ENCODE measurements at regions not wholly inside any gene's neighbourhood (a gene's known extent, or its start where the extent isn't known, plus 50 kb on each side); places are given as distances from the start of the nearest gene placed in this dataset.

GRCh38 chr3:76873532-76874242, 166.2 kb upstream of the ROBO2 start:
- H3K4me2 ChIP-seq (ENCODE audit: low read depth, low read length, poor library complexity, severe bottlenecking): no peak overlapping the region
- H3K36me3 ChIP-seq (ENCODE audit: insufficient read depth, low read length): no peaks in the 10 kb centered on the region
- H3K4me1 ChIP-seq (ENCODE audit: low read length): no peaks in the 10 kb centered on the region
- no peak for DNase-seq
- H3K27me3 ChIP-seq (ENCODE audit: low read length): no peaks in the 10 kb centered on the region
- H3K79me2 ChIP-seq (ENCODE audit: low read length): no peaks in the 10 kb centered on the region
- no peak overlapping the region for H3K9ac ChIP-seq (ENCODE audit: low read length)
- no peak overlapping the region for H3K27ac ChIP-seq (ENCODE audit: low read length)
- H3K9me2 ChIP-seq (replicated peaks; ENCODE audit: insufficient read depth, low read length): no peaks in the 10 kb centered on the region
- no peak overlapping the region for H2AFZ ChIP-seq (ENCODE audit: low read length)
- H4K20me1 ChIP-seq (ENCODE audit: insufficient read depth, low read depth, low read length): no peaks in the 10 kb centered on the region
- no peaks in the 10 kb centered on the region for H3K9me3 ChIP-seq (ENCODE audit: low read length)
- H3K4me3 ChIP-seq (ENCODE audit: low read length): no peak overlapping the region

GRCh38 chr3:76879959-76880358, 159.9 kb upstream of the ROBO2 start:
- H3K4me3 ChIP-seq (ENCODE audit: low read length): no peak overlapping the region
- H2AFZ ChIP-seq (ENCODE audit: low read length): no peak overlapping the region
- H3K27ac ChIP-seq (ENCODE audit: low read length): no peak overlapping the region
- no peaks in the 10 kb centered on the region for H3K9me2 ChIP-seq (replicated peaks; ENCODE audit: insufficient read depth, low read length)
- no peaks in the 10 kb centered on the region for H3K4me1 ChIP-seq (ENCODE audit: low read length)
- no peak overlapping the region for H3K9ac ChIP-seq (ENCODE audit: low read length)
- H3K27me3 ChIP-seq (ENCODE audit: low read length): no peaks in the 10 kb centered on the region
- DNase-seq: no peak
- no peak overlapping the region for H3K4me2 ChIP-seq (ENCODE audit: low read depth, low read length, poor library complexity, severe bottlenecking)
- no peaks in the 10 kb centered on the region for H3K9me3 ChIP-seq (ENCODE audit: low read length)
- no peaks in the 10 kb centered on the region for H3K36me3 ChIP-seq (ENCODE audit: insufficient read depth, low read length)
- no peaks in the 10 kb centered on the region for H3K79me2 ChIP-seq (ENCODE audit: low read length)
- no peaks in the 10 kb centered on the region for H4K20me1 ChIP-seq (ENCODE audit: insufficient read depth, low read depth, low read length)

GRCh38 chr3:76886761-76887500, 153.0 kb upstream of the ROBO2 start:
- H3K79me2 ChIP-seq (ENCODE audit: low read length): no peaks in the 10 kb centered on the region
- H3K9me3 ChIP-seq (ENCODE audit: low read length): no peaks in the 10 kb centered on the region
- no peaks in the 10 kb centered on the region for H4K20me1 ChIP-seq (ENCODE audit: insufficient read depth, low read depth, low read length)
- H3K27ac ChIP-seq (ENCODE audit: low read length): no peak overlapping the region
- H3K27me3 ChIP-seq (ENCODE audit: low read length): no peaks in the 10 kb centered on the region
- H2AFZ ChIP-seq (ENCODE audit: low read length): no peak overlapping the region
- H3K36me3 ChIP-seq (ENCODE audit: insufficient read depth, low read length): no peaks in the 10 kb centered on the region
- H3K9ac ChIP-seq (ENCODE audit: low read length): no peak overlapping the region
- H3K4me1 ChIP-seq (ENCODE audit: low read length): no peaks in the 10 kb centered on the region
- no peak overlapping the region for H3K4me2 ChIP-seq (ENCODE audit: low read depth, low read length, poor library complexity, severe bottlenecking)
- no peak for DNase-seq
- H3K9me2 ChIP-seq (replicated peaks; ENCODE audit: insufficient read depth, low read length): no peaks in the 10 kb centered on the region
- no peak overlapping the region for H3K4me3 ChIP-seq (ENCODE audit: low read length)

GRCh38 chr3:76888856-76889255, 151.0 kb upstream of the ROBO2 start:
- H2AFZ ChIP-seq (ENCODE audit: low read length): no peak overlapping the region
- H3K27me3 ChIP-seq (ENCODE audit: low read length): no peaks in the 10 kb centered on the region
- no peaks in the 10 kb centered on the region for H3K79me2 ChIP-seq (ENCODE audit: low read length)
- H3K9me3 ChIP-seq (ENCODE audit: low read length): no peaks in the 10 kb centered on the region
- H3K27ac ChIP-seq (ENCODE audit: low read length): no peak overlapping the region
- H4K20me1 ChIP-seq (ENCODE audit: insufficient read depth, low read depth, low read length): no peaks in the 10 kb centered on the region
- no peaks in the 10 kb centered on the region for H3K4me1 ChIP-seq (ENCODE audit: low read length)
- H3K4me2 ChIP-seq (ENCODE audit: low read depth, low read length, poor library complexity, severe bottlenecking): no peak overlapping the region
- H3K9ac ChIP-seq (ENCODE audit: low read length): no peak overlapping the region
- H3K9me2 ChIP-seq (replicated peaks; ENCODE audit: insufficient read depth, low read length): no peaks in the 10 kb centered on the region
- DNase-seq: no peak
- H3K36me3 ChIP-seq (ENCODE audit: insufficient read depth, low read length): no peaks in the 10 kb centered on the region
- H3K4me3 ChIP-seq (ENCODE audit: low read length): no peak overlapping the region

GRCh38 chr3:76889911-76890310, 150.0 kb upstream of the ROBO2 start:
- no peaks in the 10 kb centered on the region for H3K4me1 ChIP-seq (ENCODE audit: low read length)
- H3K79me2 ChIP-seq (ENCODE audit: low read length): no peaks in the 10 kb centered on the region
- no peaks in the 10 kb centered on the region for H3K9me2 ChIP-seq (replicated peaks; ENCODE audit: insufficient read depth, low read length)
- H3K27me3 ChIP-seq (ENCODE audit: low read length): no peaks in the 10 kb centered on the region
- H3K9ac ChIP-seq (ENCODE audit: low read length): no peak overlapping the region
- H3K36me3 ChIP-seq (ENCODE audit: insufficient read depth, low read length): no peaks in the 10 kb centered on the region
- H4K20me1 ChIP-seq (ENCODE audit: insufficient read depth, low read depth, low read length): no peaks in the 10 kb centered on the region
- no peak overlapping the region for H3K4me3 ChIP-seq (ENCODE audit: low read length)
- no peak for DNase-seq
- H2AFZ ChIP-seq (ENCODE audit: low read length): no peak overlapping the region
- no peak overlapping the region for H3K27ac ChIP-seq (ENCODE audit: low read length)
- H3K9me3 ChIP-seq (ENCODE audit: low read length): no peaks in the 10 kb centered on the region
- H3K4me2 ChIP-seq (ENCODE audit: low read depth, low read length, poor library complexity, severe bottlenecking): no peak overlapping the region

DNA sequence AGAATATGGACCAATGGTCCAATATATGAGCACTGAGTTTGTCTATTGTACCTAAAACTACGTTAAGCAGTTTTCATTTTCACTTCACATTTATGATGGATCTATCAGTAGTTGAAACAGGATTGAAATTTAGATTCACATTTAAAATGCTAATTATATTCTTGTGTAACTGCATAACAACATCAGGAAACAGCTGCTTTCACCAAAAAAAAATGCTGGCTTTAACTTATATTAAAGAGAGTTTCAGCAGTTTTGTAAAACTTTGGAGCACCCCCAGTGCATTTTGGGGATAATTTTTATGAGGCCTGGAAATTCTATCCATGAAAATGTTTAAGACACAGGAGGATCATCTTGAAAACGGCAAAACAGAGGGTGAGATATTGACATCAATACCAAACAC, 142.8 kb upstream of the ROBO2 start:
- H3K9me2 ChIP-seq (replicated peaks; ENCODE audit: insufficient read depth, low read length): no peaks in the 10 kb centered on the region
- H4K20me1 ChIP-seq (ENCODE audit: insufficient read depth, low read depth, low read length): no peaks in the 10 kb centered on the region
- no peak overlapping the region for H3K9ac ChIP-seq (ENCODE audit: low read length)
- no peaks in the 10 kb centered on the region for H3K27me3 ChIP-seq (ENCODE audit: low read length)
- no peak overlapping the region for H3K4me2 ChIP-seq (ENCODE audit: low read depth, low read length, poor library complexity, severe bottlenecking)
- H3K9me3 ChIP-seq (ENCODE audit: low read length): no peaks in the 10 kb centered on the region
- H2AFZ ChIP-seq (ENCODE audit: low read length): no peak overlapping the region
- H3K4me1 ChIP-seq (ENCODE audit: low read length): no peaks in the 10 kb centered on the region
- no peak overlapping the region for H3K27ac ChIP-seq (ENCODE audit: low read length)
- DNase-seq: no peak
- H3K79me2 ChIP-seq (ENCODE audit: low read length): no peaks in the 10 kb centered on the region
- H3K4me3 ChIP-seq (ENCODE audit: low read length): no peak overlapping the region
- no peaks in the 10 kb centered on the region for H3K36me3 ChIP-seq (ENCODE audit: insufficient read depth, low read length)

- no peaks in the 10 kb centered on the region for H3K27me3 ChIP-seq (ENCODE audit: low read length)
- H3K79me2 ChIP-seq (ENCODE audit: low read length): no peaks in the 10 kb centered on the region
- H3K27ac ChIP-seq (ENCODE audit: low read length): no peak overlapping the region
- no peaks in the 10 kb centered on the region for H3K4me1 ChIP-seq (ENCODE audit: low read length)
- DNase-seq: no peak
- H2AFZ ChIP-seq (ENCODE audit: low read length): no peak overlapping the region
- no peaks in the 10 kb centered on the region for H3K36me3 ChIP-seq (ENCODE audit: insufficient read depth, low read length)
- no peaks in the 10 kb centered on the region for H4K20me1 ChIP-seq (ENCODE audit: insufficient read depth, low read depth, low read length)
- no peak overlapping the region for H3K9ac ChIP-seq (ENCODE audit: low read length)
- no peak overlapping the region for H3K4me2 ChIP-seq (ENCODE audit: low read depth, low read length, poor library complexity, severe bottlenecking)
- H3K9me2 ChIP-seq (replicated peaks; ENCODE audit: insufficient read depth, low read length): no peaks in the 10 kb centered on the region
- H3K4me3 ChIP-seq (ENCODE audit: low read length): no peak overlapping the region
- no peaks in the 10 kb centered on the region for H3K9me3 ChIP-seq (ENCODE audit: low read length)
These were observed 139.3 kb upstream of the ROBO2 start for GRCh38 chr3:76900596-76900995.

DNA sequence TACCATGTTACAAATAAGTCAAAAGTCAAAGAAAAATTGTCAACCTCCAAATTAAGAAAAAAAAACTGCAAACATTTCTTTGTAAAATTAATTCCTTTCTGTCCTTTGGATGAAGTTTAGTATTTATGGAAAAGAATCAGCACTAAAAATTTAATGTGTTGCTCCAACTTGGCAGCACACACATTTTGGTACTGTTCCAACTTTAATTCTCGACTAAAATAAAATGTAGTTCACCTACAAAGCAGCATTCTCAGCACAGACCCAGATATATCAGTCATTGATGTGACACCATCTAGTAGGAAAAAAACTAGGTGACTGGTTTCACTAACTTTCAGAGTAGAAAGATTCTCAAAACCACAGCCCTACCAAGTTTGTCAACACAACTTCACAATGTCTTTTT, 131.7 kb upstream of the ROBO2 start:
- no peak overlapping the region for H2AFZ ChIP-seq (ENCODE audit: low read length)
- H3K27me3 ChIP-seq (ENCODE audit: low read length): no peaks in the 10 kb centered on the region
- H3K9me2 ChIP-seq (replicated peaks; ENCODE audit: insufficient read depth, low read length): no peaks in the 10 kb centered on the region
- DNase-seq: no peak
- H3K79me2 ChIP-seq (ENCODE audit: low read length): no peaks in the 10 kb centered on the region
- no peak overlapping the region for H3K4me2 ChIP-seq (ENCODE audit: low read depth, low read length, poor library complexity, severe bottlenecking)
- no peaks in the 10 kb centered on the region for H4K20me1 ChIP-seq (ENCODE audit: insufficient read depth, low read depth, low read length)
- no peak overlapping the region for H3K27ac ChIP-seq (ENCODE audit: low read length)
- H3K36me3 ChIP-seq (ENCODE audit: insufficient read depth, low read length): no peaks in the 10 kb centered on the region
- H3K9me3 ChIP-seq (ENCODE audit: low read length): no peaks in the 10 kb centered on the region
- no peaks in the 10 kb centered on the region for H3K4me1 ChIP-seq (ENCODE audit: low read length)
- H3K9ac ChIP-seq (ENCODE audit: low read length): no peak overlapping the region
- no peak overlapping the region for H3K4me3 ChIP-seq (ENCODE audit: low read length)
